NCI-H526 (cell line): ENCODE measurements at regions not wholly inside any gene's neighbourhood (a gene's known extent, or its start where the extent isn't known, plus 50 kb on each side); places are given as distances from the start of the nearest gene placed in this dataset.
A peak's percentile ranks its signal among the peaks of the same experiment; 100 is the strongest.
"Not testable (repeated sequence)": the region's sequence is repeated elsewhere in the genome, so short reads cannot be mapped to it uniquely, and the experiment has no call there.

ENCODE experiments used
- DNase-seq, 2 experiments: peaks; one replicate each; lab custom pipeline; 2025; lab: John Stamatoyannopoulos, UW

DNA sequence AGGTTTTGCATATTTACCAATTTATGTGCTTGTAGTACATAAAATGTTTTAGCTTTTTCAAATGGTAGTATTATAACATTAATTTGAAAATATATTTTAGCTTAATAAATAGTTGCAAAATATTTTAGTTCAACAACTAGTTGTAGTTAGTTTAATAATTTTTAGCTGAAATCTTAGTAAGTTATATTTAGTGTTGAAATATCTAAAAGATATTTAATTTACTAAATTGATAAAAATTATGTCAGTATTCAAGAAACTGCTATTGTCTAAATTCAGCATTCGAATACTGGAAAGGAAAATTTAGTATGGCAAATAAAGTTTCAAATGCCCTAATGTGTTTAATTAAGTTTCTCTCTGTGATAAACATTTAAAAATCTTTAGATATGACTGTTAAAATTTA is 754.5 kb upstream of the MIR17HG start:
- DNase-seq = no peak

GRCh38 chr13:90594681-90595080 is 752.8 kb upstream of the MIR17HG start:
- no peak for DNase-seq

- no peak for DNase-seq
Measured at GRCh38 chr13:90605664-90606063, 741.8 kb upstream of the MIR17HG start.

DNA sequence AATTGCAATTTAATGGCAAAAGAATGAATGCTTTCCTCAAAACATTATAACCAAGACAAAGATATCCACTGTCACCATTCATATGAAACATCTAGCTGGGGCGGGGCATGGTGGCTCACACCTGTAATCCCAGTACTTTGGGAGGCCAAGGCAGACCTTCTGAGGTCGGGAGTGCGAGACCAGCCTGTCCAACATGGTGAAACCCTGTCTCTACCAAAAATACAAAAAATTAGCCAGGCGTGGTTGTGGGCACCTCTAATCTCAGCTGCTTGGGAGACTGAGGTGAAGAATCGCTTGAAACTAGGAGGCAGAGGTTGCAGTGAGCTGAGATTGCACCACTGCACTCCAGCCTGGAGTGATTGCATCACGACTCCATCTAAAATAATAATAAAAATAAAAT is 740.6 kb upstream of the MIR17HG start:
- not testable (repeated sequence) for DNase-seq

- DNase-seq = no peak
Measured at GRCh38 chr13:90612391-90612790, 735.1 kb upstream of the MIR17HG start.

DNA sequence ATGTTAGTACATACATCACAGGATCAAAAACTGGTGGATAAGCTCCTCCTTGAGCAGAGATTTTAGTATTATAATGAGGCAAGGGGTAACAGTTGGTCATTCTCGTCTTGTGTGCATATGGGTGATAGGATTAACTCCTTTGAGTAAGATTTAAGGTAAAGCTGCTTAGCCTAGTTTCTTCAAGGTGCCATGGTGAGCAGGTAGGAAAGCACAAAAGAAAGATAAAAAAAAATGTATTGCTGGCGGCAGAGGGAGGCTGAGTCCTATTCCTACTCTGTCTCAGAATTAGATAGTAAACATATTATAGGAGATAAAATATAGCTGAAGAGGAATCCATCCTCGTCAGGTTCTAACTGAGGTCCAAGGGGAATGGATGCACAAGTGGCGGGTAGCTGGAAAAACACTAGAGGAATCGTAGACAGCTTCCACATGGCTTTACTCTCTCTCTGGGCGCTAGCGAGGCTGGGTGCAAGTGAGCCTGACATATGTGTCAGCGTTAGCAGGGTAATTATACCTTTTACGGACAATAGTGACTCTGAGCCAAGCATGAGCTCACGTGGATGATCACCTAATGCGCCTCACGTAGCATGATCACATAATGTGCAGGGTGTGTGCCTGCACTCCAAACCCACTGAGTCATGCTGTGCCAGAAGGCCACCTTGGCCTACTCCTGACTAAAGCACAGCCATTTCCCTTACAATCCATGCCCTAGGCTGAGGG is 734.3 kb upstream of the MIR17HG start:
- no peak for DNase-seq

DNA sequence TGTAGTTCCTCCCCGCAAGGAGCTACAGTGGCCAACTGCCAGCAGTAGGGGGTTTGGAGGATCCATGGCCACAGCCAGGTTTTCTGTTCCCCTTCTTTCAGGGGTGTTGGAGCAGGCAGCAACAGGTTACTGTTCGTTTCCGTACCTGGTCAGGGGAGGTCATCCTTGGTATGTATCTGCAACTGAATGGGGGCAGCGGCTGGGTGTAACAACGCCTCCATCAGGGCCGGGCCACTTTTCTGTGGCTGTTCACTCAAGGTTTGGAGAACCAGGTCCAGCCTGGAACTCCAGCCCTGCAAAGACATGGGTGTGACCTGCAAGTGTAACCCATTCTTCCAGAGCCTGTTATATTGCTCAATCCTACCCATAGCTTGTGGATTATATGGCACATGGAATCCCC is 732.3 kb upstream of the MIR17HG start:
- DNase-seq = no peak

GRCh38 chr13:90615767-90616166 is 731.7 kb upstream of the MIR17HG start:
- DNase-seq = no peak

- no peak for DNase-seq
Measured at GRCh38 chr13:90618133-90618532, 729.4 kb upstream of the MIR17HG start.

GRCh38 chr13:90622541-90622940 is 724.9 kb upstream of the MIR17HG start:
- DNase-seq = no peak

GRCh38 chr13:90623318-90624011 is 724.0 kb upstream of the MIR17HG start:
- no peak for DNase-seq

GRCh38 chr13:90627813-90628212 is 719.7 kb upstream of the MIR17HG start:
- no peak for DNase-seq

GRCh38 chr13:90628471-90628870 is 719.0 kb upstream of the MIR17HG start:
- DNase-seq = no peak

DNA sequence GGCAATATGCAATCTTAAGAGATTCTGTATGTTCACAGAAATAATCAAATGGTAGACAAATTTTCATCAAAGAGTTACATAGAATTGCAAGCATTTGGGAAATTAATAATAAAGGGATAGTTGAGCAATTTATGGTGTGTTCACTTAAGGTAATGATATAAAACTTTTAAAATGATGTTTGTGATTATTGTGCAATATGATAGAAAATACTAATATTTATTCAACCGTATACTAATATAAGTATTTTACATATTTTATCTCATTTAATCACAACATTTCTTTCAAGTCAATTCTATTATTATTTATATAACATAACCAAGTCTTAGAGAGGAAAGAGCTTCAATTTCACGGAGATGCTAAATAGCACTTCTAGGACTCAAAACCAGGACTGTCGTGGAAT is 716.8 kb upstream of the MIR17HG start:
- no peak for DNase-seq

DNA sequence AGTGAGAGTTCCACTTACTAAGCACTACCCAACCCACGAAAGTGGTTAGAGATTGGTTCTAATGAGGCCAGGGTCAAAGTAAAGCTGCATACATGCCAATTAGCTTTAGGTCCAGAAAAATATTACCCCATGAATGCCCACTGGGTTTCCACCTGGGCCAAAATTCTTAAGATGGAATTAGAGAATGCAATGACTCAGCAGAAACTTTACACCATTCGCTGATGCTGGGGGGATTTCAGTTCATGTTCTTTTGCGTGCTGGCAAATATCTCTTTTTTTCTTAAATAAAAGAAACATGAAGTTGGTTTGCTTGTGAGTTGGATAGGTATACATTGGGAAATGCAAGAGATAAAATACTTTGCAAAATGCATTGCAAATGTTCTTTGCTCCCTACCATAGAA is 715.3 kb upstream of the MIR17HG start:
- no peak for DNase-seq

- no peak for DNase-seq
Measured at GRCh38 chr13:90633849-90634248, 713.6 kb upstream of the MIR17HG start.

- DNase-seq = no peak
Measured at GRCh38 chr13:90640976-90641375, 706.5 kb upstream of the MIR17HG start.

DNA sequence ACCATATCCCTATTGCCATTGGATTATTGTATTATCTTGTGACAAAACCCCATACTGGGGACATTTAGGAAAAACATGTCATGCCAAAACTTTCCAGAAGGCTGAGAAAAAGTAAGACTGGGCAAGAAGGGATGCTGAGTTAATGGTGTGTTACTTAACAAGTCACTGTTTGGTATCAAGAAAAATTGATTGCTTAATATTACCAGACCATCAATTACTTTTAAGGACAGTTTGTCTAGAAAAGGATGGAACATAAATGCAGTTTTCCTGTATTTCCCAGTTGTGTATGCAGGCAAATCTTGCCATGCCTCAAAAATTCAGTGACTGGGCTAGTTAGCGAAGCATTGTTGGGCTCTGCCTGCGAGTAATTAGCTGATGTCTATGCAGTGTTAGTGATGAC is 705.6 kb upstream of the MIR17HG start:
- no peak for DNase-seq

DNA sequence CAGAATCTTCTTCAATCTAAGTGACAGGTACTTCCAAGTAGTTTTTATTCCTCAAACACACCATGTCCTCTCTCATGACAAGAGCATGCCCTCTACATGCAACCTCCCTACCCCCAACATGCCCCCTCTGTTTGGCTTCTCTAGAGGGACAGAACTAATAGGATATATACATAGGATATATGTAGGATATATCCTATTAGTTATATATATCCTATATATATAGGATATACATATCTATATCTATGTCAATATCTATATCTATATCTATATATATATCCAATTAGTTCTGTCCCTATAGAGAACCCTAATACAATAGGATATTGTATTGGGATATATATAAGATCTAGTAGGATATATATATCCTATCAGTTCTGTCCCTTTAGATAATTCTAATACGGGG is 701.9 kb upstream of the MIR17HG start:
- no peak for DNase-seq

- DNase-seq = no peak
Measured at GRCh38 chr13:90648497-90648896, 699.0 kb upstream of the MIR17HG start.

- no peak for DNase-seq
Measured at GRCh38 chr13:90652036-90652435, 695.5 kb upstream of the MIR17HG start.

GRCh38 chr13:90654970-90655369 is 692.5 kb upstream of the MIR17HG start:
- DNase-seq = no peak

DNA sequence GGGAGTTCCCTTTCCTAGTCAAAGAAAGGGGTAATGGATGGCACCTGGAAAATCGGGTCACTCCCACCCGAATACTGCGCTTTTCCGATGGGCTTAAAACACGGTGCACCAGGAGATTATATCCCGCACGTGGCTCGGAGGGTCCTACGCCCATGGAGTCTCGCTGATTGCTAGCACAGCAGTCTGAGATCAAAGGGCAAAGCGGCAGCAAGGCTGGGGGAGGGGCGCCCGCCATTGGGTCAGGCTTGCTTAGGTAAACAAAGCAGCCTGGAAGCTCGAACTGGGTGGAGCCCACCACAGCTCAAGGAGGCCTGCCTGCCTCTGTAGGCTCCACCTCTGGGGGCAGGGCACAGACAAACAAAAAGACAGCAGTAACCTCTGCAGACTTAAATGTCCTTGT is 683.3 kb upstream of the MIR17HG start:
- peak in 1 of 2 experiments; percentile 6 for DNase-seq

DNA sequence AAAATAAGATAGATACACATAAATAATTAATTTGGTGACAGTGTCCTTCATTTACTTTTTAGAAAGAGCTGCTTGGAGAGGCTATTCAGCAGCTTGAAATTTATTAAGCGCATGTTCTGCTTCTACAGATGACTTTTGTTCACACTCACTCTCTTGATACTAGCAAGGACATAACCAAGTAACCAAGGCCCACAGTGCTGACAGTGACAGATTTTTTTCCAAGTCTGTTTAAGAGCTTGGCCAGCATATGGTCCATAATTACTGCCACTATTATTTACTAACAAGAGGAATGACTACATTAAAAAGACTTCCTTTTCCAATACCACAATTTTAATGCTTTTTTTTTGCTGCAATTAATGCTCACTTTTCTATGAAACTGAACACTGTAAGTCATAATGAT is 673.7 kb upstream of the MIR17HG start:
- no peak for DNase-seq
